GM18868 (cell line): ENCODE measurements at regions not wholly inside any gene's neighbourhood (a gene's known extent, or its start where the extent isn't known, plus 50 kb on each side); places are given as distances from the start of the nearest gene placed in this dataset.

Experiments used
- ATAC-seq: cut with Tn5 transposase; IDR thresholded peaks from one replicate; pipeline ENCODE4 v1.9.1; 2021; ENCODE audit warnings: mild to moderate bottlenecking, moderate library complexity; ENCODE audit not compliant: unreplicated experiment

DNA sequence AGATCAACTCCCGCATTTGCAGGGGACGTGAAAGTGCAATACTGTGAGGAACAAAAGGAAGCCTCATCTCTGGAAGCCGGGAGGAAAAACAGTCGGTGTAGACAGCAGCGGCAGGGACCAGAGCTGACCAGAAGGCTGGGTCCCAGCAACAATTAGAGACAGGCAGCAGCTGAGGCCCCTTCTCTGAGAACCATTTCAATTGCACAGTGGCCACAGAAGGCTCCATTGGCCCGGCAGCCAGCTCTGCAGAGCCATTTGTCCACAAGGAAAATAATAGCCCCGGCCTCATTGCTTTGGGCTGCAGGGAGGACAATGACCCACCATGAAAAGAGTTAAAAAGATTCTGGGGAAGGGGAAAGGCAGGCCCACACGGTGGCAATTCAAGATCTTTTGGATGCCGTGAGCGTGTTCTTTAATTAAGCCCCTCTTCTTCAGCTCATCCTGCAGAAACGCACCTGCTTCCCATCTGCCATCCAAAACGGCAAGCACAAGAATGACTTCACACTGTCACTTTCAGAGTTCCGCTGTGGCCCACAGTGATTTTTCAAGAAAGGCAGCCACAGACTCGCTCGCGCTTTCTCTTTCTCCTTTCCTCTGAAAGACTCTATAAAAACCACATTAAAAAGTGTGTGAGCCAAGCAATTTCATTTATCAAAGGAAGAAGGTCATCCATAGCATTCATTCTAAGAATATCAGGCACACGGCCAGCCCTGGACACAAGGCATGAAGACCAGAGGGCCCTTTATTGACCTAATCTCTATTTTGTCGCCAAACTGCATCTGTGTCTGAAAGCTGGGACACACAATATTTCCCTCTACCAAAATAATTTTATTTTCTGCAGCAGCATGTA is 293.6 kb downstream of the SOX11 start:
- ATAC-seq: no peak

DNA sequence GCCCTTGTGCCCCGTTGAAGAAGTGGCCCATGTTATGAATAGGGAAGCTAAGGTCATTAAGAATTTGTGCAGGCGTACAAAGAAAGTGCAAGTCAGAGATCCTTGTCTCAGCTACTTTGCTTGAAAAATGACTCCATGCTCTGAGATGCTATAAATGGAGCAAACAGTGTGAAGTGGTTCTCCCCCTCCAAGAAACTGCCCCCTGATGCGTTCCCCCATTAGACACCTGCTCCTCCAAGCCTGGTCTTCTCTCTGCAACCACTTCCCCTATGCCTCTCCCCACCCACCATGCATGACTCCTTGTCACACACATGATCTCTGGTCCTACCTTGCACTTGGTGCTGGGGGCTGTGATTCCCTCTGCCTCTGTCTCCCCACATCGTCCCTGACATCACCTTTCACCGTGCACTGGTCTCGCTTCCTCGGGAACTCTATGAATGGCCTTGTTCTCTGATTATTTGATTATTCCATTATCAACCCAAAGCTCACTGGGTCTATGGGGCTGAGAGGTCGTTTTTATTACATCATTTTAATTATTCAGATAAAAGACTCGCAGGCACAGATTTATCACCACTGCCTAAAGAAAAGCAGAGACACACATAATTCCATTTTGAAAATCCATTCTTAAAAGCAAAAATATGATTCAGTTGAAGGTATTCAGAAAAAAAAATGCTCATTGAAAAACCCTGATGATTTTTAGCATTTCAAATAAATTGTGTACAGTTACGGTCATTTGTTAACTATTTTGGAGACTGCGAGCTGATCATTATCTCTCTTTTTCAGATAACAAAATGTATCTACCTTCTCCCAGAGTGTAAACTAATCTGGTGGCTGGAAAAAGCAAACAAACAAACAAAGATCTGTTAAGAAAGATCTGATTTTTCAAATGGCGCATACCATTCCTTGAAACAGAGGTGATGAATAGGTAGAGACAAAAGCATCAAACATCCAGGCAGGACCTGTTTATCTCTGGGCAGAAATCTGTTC is 294.9 kb downstream of the SOX11 start:
- ATAC-seq: no peak

DNA sequence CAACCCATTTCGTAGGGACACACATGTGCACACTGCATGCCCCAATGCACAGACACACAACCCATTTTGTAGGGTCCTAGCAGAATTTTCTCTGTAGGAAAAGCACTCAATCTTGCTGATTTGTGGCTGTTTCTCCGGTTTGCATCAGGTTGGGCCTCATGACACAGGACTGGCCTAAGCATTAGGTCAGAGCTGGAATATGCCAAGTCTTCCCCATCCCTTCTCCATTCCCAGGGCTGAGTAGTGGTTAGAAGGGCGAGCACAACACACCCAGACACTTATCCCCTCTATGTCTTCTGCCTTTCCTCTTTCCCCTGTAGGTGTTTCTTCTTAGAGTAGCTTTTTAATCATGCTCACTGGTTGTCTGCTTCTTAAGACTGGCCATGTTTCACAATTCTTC is 295.9 kb downstream of the SOX11 start:
- ATAC-seq: no peak

DNA sequence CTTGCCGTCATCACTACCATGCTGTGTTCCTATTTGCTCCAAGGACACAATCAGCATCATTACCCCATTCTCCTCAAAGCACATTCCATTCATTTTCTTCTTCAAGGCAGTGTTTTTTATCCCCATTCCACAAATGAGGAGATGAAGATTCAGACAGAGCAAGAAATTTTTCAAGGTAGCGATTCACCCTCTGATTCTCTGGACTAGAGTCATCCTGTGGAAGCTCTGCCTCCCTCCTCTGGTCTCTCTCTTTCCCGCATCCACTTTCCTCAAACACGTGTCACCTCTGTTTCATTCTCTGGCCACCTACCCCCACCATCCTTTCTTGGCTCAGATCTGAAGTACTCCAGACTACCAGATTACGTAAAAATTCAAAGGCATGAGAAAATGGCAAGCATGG is 297.9 kb downstream of the SOX11 start:
- no peak for ATAC-seq

DNA sequence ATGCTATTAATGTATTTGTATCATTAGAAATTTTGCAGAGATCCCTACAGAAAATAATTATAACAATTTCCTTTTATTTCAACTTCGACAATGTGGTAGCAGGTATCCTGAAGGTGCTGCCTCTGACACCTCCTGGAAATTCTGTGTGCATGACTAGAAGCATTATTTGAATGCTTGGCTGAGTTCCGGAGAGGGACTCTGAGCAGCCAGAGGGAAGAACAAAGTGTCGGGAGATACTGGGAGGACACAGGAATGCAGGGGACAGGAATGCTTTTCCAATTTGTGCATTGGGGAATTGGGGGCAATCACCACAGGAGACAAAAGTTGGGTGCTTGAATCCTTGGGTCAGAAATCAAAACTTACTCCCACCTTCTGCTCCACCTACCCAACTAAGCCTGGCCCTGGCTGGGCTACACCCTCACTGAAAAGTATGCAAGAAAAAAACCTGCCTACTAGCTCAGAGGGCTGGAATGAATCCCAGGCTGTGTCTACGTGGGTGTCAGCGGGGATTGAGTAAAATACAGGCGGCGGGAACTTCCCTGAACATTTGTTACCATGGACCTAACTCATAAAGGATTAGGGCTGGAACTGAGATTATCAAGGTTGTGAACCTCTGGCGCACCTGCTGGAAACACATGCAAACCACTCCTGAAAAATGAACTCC is 299.3 kb downstream of the SOX11 start:
- ATAC-seq: no peak

DNA sequence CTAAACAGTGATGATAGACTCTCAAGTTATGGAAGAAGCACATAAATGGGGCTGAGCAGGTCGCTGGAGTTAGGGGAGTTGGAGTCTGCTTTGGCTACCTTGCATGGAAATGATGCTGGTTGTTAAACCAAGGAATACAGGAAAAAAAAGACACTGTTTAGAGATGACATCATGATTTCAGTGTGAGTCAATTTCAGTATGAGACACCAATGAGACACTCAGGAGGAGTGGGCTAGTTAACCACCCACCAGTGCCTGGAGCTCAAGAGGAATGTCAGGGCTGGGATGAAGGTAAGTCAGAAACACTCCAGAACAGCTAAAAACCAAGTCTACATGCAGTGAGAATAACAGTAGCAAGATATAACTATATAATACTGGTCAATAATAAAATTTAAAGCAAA is 303.6 kb downstream of the SOX11 start:
- ATAC-seq: no peak

DNA sequence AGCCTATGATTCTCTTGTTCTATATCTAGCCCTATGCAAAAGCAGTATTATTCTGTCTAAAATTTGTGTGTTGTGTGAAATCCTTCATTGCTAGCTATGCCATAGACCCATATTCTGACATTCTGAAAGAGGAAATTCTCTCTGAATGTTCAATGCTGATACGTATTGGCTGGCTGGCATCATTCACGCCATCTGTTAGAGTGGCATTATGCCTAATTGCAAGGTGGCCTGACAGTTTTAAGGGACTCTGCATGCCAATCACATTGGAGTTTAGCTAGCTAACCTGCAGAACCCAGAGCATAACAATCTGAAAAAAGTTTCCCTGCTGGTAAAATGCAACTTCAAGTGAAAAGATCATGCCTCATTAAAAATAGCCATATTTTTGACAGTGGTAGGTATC is 316.0 kb downstream of the SOX11 start:
- no peak for ATAC-seq

DNA sequence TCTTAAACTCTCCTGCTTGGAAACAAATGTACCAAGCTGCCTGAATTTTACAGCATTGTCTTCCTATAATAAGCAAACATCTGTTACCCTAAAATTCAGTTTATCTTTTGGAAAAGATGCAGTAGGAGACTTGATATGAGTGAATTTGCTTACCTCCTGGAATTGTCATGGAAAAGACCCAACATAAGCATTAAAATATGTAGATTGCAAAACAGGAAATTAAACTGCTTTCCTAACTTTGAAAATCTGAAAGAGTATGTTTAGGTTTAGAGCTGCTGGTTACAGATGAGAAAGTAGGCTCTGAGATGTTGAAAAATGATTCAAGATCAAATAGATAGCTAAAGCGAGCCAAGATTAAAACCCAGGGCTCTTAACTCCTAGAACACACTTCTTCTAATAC is 316.5 kb downstream of the SOX11 start:
- ATAC-seq: no peak

DNA sequence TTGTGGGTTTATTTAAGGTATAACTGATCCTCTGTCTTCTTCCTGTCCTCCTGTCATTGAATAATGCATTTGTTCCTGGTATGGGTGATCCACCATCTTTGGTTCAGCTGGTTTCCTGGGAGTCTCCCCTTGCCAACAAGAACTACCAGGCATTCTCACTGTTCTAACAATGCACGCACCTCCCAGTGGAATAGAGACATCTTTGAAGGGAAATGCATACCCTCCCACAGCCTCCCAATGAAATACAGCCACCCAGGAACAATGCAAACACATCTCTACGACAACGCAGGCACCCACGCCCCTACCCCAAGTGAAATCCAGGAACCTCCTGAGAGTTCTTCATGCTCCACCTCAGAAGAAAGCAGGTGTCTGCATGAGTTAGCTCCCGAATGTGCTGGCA is 318.0 kb downstream of the SOX11 start:
- ATAC-seq: no peak

DNA sequence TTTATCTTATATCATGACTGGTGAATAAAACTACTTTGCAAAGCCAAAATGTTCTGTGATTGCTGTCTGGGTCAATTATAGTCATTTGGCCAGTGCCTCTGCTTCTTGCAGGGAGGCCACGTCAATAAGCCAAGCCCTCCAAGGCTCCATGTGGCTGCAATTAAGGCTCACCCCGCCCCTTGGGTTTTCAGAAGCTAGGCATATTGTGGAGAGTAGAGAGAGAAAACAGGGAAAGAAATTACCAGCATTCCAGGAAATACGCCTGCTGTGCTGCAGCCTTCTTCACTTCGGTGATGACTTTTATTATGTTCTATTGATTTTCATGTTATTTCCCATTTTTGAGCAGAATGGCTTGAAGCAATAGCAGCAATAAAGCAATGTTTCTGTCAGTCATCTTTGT is 319.7 kb downstream of the SOX11 start:
- ATAC-seq: no peak

DNA sequence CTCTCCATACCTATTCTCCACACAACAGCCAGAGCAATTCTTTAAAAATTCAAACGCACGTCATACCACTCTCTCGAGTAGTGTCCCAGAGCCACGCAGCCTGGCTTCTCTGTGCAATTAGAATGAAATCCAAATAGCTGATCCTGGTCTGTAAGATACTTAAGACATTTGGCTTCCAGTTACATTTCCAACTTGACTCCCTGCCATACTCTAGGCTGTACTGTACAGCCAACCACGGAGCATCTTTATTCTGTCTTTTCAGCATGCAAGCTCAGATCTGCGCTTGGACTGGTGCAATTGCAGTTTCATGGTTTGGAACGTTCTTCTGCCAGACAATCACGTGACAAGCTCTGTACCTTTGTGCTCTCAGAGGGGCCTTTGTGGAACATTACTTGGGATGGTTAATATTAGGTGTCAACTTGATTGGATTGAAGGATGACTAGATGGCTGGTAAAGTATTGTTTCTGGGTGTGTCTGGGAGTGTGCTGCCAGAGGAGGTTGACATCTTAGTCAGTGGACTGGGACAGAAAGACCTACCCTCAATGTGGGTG is 325.6 kb downstream of the SOX11 start:
- ATAC-seq: no peak

DNA sequence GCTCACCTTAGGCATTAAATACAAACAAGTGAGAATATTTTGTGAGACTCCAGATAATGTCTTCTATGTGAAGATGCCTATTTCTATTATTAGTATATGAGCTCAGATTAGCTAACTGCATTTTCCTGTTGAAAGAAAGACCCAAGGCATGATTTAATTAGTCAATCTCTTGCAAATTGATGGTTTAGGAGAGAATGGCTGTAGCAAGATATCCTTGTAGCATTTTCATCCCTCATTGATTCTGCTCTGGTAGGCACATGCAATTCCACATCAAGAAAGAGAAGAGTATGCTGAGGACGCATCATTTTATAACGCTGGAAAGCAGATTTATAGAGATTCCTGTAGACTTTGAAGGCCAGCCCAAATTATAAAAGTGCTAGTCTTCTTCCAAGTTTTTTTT is 332.0 kb downstream of the SOX11 start:
- ATAC-seq: no peak

DNA sequence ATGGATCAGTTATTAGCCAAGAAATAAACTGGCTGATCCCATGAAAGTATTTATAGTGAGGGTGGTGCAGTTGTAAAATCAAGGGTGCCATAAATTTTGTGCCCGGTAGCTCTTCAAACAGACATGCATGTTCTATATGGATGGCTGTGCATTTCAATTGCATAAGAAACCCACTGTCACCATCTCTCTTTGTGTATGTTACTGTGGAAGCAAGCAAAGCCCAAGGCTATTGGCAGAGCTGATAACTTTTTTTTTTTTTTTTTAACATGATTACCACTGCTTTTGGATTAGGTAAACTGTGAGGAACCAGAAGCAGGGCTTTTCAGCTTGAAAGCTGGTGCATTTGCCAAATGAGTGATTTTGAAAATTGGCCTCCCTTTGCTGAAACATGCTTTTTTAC is 332.6 kb downstream of the SOX11 start:
- no peak for ATAC-seq

DNA sequence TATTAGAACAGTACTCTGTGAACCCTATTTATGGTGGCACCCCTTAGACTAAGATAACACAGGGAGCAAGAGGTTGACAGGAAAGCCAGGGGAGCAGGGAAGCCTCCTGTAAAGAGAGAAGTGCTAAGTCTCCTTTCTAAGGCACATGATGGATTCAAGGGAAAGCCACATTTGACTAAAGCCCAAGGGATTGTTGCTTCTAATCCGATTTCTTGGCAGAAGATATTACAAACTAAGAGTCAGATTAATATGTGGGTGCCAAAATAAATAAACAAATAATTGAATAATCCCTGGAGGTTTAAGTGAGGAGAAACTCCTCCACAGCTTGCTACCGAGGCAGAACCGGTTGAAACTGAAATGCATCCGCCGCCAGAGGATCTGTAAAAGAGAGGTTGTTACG is 333.2 kb downstream of the SOX11 start:
- ATAC-seq: no peak

DNA sequence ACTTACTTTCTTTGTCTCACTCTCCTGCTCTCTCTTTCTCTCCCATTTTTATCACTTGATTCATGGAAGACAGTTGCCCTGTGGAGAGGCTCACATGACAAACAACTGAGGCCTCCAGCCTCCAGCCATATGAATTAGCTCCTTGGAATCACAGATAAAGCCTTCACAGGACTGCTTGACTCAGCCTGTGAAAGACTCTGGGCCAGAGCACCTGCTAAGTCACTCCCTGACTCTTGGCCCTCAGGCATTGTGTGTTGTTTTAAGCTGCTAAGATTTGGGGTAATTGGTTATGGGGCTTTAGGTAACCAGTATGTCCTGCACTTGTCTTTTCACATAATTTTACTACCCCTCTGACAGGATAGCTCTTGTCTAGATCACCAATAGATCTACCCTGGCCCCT is 334.9 kb downstream of the SOX11 start:
- ATAC-seq: no peak

DNA sequence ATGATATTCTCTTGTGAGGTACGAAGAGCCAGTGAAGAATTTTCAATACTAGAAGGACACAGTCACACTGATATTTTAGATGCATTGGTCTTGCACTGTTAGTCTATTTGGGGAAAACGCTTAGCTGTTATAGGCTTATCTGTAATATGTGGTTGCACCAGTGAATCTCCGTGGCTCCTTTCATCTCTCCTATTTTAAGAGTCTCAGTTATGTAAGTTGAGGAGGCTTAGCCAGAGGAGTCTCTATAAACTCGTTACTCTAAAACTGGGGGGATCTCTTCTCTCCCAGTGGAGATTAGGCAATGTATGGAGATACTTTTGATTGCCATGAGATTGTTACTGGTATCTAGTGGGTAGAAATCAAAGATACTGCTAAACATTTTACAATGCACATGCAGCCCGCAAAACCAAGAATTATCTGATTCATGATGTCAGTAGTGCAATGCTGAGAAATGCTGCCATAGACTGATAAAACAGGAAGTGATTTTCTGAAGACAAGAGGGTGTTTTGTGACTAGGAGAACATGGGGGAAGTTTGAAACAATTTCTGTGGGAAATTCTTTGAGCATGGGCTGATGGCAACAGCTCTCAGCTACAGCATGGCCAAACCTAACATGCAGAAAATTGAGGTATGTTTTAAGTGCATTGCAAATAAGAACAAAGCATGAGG is 339.1 kb downstream of the SOX11 start:
- peak; percentile 74 for ATAC-seq

DNA sequence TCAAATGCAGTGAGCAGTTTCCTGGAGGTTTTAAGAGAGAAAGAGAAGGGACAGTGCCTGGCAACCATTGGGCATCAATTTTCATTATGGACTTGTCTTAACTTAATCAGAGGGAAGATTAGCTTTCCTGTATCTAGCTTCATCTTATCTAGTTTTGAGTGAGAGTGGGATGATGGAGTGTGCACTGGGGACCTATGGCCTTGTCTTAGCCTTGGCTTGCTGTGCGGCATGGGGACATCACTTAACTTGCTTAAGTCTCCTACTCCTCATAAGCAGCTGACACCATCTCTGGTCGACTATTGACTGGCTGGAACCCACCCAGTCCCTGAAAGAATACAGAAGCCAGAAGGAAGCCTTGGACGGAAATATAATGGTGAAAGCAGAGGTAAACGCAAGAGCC is 344.0 kb downstream of the SOX11 start:
- no peak for ATAC-seq

DNA sequence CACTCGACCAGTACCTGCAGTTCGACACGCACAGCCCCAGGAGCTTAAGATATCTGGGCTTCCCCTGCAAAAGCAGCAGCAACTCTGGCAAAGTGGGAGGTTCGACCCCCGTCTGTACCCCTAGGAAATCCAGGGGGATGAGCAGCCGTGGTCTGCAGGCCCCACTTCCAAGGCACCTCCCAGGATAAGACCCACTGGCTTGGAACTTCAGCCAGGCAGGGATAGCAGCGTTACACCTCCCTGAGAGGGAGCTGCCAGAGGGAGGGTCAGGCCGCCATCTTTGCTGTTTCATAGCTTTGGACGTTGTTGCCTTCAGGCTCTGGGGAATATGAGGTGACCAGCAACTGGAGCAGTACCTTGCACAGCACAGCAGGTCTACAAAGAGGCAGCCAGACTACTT is 351.1 kb downstream of the SOX11 start:
- no peak for ATAC-seq

DNA sequence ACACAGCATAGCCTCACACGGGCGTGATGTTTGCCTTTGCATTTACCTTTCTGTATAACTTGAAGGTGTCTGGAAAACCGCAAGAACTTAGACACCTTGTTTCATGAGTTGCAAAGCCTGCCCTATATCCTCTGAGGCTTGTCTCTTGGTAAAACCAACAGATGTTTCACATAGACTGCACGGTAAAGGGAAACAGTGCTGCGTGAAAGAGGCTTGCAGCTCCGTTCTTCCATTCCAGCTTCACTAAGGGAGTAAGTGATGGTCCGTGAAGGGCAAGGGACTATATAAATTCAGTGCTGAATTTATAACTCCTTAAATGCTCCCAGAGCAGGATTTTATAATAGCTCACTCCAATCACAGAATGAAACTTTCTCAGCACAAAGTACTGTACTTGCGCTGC is 360.5 kb downstream of the SOX11 start:
- no peak for ATAC-seq

DNA sequence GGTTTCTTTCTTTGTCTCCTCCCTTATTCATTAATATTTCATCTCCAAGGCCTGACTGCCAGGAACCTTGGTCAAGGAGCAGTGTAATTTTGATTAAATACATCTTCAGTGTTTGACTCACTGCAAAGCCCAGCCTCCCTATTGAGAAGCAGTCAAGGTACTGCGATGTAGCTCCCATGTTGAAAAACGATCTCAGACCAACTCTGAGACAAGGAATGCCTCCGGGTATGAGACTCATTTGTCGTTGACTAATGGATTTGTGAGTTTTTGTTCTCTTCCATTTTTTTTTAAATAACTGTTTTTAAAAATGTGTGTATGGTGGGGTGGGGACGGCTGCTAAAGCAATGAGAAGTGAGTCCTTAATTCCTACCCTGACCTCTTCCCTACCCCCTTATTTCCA is 361.6 kb downstream of the SOX11 start:
- no peak for ATAC-seq
